GM19193 (cell line): ENCODE measurements at regions not wholly inside any gene's neighbourhood (a gene's known extent, or its start where the extent isn't known, plus 50 kb on each side); places are given as distances from the start of the nearest gene placed in this dataset.

Source experiments
- POLR2A ChIP-seq: IDR thresholded peaks from 4 replicates; pipeline ENCODE4 v1.6.1; 2011; ENCODE audit not compliant: insufficient read depth, insufficient read length; ENCODE audit errors: extremely low read depth

GRCh38 chr2:146984014-146984413, 860.8 kb upstream of the ACVR2A start:
- TF ChIP-seq POLR2A = no peak

- no peak for TF ChIP-seq POLR2A
Observed at GRCh38 chr2:146982393-146982846, 862.4 kb upstream of the ACVR2A start.

DNA sequence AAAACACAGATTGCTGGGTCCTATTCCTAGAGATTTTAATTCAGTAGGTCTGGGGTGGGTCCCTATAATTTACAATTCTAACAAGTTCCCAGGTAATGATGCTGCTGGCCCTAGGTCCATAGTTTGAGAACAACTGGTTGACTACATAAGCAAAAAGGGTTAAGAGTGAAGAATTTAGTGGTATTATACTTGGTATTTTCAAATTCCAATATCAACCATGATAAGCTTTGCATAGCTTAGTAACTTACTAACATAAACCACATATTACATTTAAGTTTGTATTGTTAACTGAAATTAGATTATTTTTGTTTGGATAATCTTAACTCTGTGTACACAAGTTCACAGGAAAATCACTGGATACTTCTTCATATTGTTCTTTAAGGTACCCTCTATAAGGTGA, 862.9 kb upstream of the ACVR2A start:
- no peak for TF ChIP-seq POLR2A

DNA sequence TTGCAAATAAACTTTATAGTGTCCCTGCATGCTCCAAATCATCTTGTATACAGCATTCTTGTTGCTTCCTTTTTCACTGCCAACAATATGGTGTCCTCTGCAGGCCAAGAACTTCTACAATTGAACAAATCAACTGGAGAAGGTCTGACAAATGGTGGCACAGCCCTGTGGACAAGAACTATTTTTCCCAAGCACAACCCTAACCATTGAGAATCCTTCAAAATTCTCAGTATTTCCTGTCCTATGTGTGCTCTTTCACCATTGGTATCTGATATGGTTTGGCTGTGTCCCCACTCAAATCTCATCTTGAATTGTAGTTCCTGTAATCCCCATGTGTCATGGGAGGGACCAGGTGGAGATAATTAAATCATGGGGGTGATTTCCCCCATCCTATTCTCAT, 865.1 kb upstream of the ACVR2A start:
- TF ChIP-seq POLR2A = no peak

- no peak for TF ChIP-seq POLR2A
Observed at GRCh38 chr2:146978577-146979555, 866.0 kb upstream of the ACVR2A start.

DNA sequence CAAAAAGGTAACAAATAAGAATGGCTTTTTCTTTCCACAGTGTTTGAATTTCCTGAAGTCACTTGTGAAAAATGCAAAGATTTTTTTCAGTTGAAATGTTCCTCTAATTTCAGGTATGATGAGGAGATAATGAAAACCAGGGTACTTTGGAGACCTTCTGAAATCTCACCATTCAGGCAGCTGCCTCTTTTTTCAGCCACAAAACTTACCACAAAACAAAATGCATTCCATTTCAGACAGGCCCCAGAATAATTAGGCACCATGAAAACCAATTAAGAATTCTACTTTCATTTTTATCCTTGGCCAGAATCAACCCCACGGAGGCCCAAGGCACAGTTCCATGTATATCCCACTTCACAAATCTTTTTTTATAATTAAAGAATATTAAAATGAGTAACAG, 880.3 kb upstream of the ACVR2A start:
- TF ChIP-seq POLR2A = no peak

- TF ChIP-seq POLR2A = no peak
Observed at GRCh38 chr2:146954544-146954943, 890.3 kb upstream of the ACVR2A start.

GRCh38 chr2:146952696-146953095, 892.1 kb upstream of the ACVR2A start:
- no peak for TF ChIP-seq POLR2A

DNA sequence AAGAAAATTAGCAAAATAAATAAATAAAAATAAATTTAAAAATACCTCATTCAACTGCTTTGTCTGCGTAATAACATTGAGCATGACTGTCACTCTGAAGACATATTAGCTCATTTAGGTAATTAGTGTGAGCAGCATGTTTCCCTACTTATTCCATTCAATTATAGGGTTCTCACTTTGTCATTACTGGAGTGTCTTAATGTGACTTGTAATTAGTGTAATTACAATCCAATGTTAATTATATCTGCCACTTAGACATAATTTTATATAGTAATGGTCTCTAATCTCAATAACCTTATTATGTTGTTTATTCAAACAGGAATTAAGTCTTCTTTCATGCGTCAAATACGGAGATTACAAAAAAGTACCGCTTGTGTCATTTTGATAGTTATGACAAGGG, 893.9 kb upstream of the ACVR2A start:
- no peak for TF ChIP-seq POLR2A

- no peak for TF ChIP-seq POLR2A
Observed at GRCh38 chr2:146950361-146950760, 894.5 kb upstream of the ACVR2A start.

GRCh38 chr2:146949400-146949799, 895.4 kb upstream of the ACVR2A start:
- TF ChIP-seq POLR2A = no peak

DNA sequence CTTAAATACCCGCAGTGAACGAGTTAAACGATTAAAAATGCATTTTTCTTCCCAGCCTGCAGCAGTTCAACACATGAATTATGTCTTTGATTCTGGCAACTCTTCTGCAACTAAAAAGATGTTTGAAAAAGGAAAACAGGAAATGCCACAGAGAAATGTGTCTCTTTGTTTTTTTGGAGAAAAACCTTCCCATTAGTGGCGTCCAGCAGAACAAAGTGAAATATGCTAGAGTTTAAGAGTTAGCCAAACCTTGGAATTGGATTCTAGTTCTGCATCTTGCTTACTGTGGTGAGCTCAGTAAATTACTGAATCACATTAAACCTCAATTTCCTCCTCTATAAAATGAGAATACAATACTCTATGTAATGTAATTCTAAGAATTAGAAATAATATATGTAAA, 900.2 kb upstream of the ACVR2A start:
- no peak for TF ChIP-seq POLR2A

DNA sequence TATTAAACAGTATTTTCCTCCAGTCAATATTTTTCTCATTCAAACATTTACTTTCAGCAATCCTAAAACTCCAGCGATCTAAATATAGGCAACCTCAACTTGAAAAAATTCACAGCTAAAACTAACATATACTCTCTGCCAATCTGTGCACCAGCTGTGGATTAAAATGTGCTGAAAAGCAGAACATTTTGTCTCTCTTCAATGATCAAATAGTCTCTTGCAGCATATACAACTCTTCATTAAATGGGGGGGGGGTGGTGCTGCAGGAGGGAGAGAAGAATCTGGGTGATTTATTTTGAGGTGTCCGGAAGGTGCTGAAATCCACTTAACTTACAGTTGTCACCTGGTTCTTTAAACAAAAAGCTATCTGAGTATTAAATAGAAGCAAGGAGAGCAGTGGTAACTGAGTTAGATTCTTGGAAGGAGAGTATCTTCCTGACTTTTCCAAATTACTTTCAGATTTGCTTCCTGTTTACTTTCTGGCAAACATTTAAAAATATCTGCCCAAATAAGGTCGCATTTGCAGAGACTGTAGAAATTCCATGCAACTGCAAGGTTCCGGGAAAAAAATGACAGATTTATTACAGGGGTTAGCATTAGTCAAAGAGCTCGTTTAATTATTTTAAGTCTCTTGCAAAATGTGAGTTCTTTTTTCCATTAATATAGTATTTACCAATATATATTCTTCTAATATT, 904.7 kb upstream of the ACVR2A start:
- TF ChIP-seq POLR2A = no peak

DNA sequence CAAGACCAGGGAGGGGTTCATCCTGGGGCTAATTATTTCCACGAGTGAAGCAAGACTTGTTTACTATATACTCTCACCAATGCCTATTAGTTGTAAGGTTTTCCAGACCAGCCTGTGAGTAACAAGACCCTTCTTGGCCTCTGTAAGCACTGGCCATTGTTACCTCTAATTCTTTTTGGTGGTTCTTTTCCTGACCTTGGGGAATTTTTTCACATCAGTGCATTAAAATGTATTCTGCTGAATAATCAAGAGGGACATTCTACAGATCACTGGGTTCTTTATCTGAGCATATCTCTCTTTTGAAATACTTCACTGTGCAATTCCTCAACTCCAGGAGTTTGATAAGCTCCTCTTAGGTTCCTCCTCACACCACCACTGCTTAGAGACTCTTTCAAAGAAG, 909.9 kb upstream of the ACVR2A start:
- no peak for TF ChIP-seq POLR2A

DNA sequence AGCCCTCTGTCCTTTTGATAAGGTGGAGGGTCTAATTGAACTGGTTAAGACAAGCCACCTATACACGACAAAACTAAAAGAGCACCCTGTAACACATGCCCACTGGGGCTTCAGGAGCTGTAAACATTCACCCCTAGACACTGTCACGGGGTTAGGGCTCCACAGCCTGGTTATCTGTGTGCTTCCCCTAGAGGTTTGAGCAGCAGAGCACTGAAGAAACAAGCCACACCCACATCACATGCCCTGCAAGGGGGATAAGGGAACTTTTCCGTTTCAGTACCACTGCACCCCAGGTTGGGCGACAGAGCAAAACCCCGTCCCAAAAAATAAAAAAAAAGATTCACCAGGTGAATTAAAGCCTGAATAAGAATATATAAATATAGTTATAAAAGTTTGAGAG, 913.7 kb upstream of the ACVR2A start:
- TF ChIP-seq POLR2A = no peak
